GM12878 (cell line): ENCODE measurements at regions not wholly inside any gene's neighbourhood (a gene's known extent, or its start where the extent isn't known, plus 50 kb on each side); places are given as distances from the start of the nearest gene placed in this dataset.

Experiments
- ATAC-seq: fragments of 200-7000 bp; cut with Tn5 transposase; 3 replicates; pipeline ENCODE4 v1.9.1; 2020; ENCODE audit warnings: mild to moderate bottlenecking, moderate library complexity
- BruUV-seq: library from RNA; stranded (reverse); fragments of 400-500 nt; replicated peaks from 2 replicates; lab custom pipeline; 2021; lab: Mats Ljungman, UMichigan
- CTCF ChIA-PET: fragments of 300-600 bp; sonication (Branson Sonifier 250); formaldehyde crosslinking; extraction: SDS; loops from one replicate; lab custom pipeline; 2021; ENCODE audit warnings: inconsistent platforms; lab: Yijun Ruan, JAX
- POLR2A ChIA-PET: fragments of 350-600 bp; formaldehyde crosslinking; extraction: SDS; loops from one replicate; lab custom pipeline; 2021; ENCODE audit warnings: inconsistent platforms; lab: Charles Lee
- RAD21 ChIA-PET: fragments of 300-600 bp; sonication (Branson Sonifier 250); formaldehyde crosslinking; loops from one replicate; lab custom pipeline; 2023; ENCODE audit warnings: antibody characterized with exemption; ENCODE audit not compliant: unreplicated experiment; lab: Charles Lee
- SMC1A ChIA-PET: fragments of 300-600 bp; sonication (Branson Sonifier 250); formaldehyde crosslinking; loops from one replicate; lab custom pipeline; 2023; ENCODE audit not compliant: unreplicated experiment, uncharacterized antibody; lab: Charles Lee
- DNase-seq: peaks from one replicate; pipeline ENCODE4 v3.0.0-alpha.2; 2011; ENCODE audit warnings: low read depth, low spot score
- FAIRE-seq: peaks from 3 replicates; lab custom pipeline; 2011; peaks lifted over from hg19 to GRCh38; lab: Jason Lieb, UNC
- H2AFZ ChIP-seq: 2 replicates; pipeline ENCODE4 v1.6.0; 2011; ENCODE audit warnings: low read depth, low read length, control low read depth; ENCODE audit not compliant: control insufficient read depth
- H3K27ac ChIP-seq: 2 replicates; pipeline ENCODE4 v1.5.1; 2011; ENCODE audit warnings: control low read depth; ENCODE audit not compliant: control insufficient read depth, insufficient read depth
- H3K27me3 ChIP-seq, 2 experiments: replicated peaks in 1 of 2; 2 replicates each; pipeline versions ENCODE4 v1.6.0 to v1.6.1; 2011; ENCODE audit warnings: low read length in 1 of 2; ENCODE audit not compliant: control insufficient read depth in 2 of 2, insufficient read depth in 2 of 2
- H3K36me3 ChIP-seq, 2 experiments: 2 replicates each; pipeline ENCODE4 v1.5.1; 2011; ENCODE audit warnings: low read length in 1 of 2; ENCODE audit not compliant: control insufficient read depth in 2 of 2, insufficient read depth in 2 of 2
- H3K4me1 ChIP-seq: 2 replicates; pipeline ENCODE4 v1.6.1; 2011; ENCODE audit warnings: mild to moderate bottlenecking, low read length, moderate library complexity, mixed read lengths; ENCODE audit not compliant: control insufficient read depth, insufficient read depth
- H3K4me2 ChIP-seq: 2 replicates; pipeline ENCODE4 v1.6.0; 2011; ENCODE audit warnings: control low read depth; ENCODE audit not compliant: control insufficient read depth, insufficient read depth
- H3K4me3 ChIP-seq: fragments of 200-600 bp; sonication (generic); 2 replicates; pipeline ENCODE4 v1.5.1; 2016
- H3K79me2 ChIP-seq: 2 replicates; pipeline ENCODE4 v1.6.0; 2011; ENCODE audit warnings: low read length; ENCODE audit not compliant: control insufficient read depth, insufficient read depth
- H3K9ac ChIP-seq: 2 replicates; pipeline ENCODE4 v1.8.0; 2011; ENCODE audit warnings: low read length, control low read depth, mixed read lengths; ENCODE audit not compliant: control insufficient read depth, insufficient read depth
- H3K9me3 ChIP-seq: replicated peaks from 3 replicates; pipeline ENCODE4 v1.5.1; 2011; ENCODE audit warnings: mild to moderate bottlenecking, low read length; ENCODE audit not compliant: control insufficient read depth, insufficient read depth
- H4K20me1 ChIP-seq: 2 replicates; pipeline ENCODE4 v1.6.0; 2011; ENCODE audit not compliant: control insufficient read depth, insufficient read depth
- ASH2L ChIP-seq: fragments of 300-600, 200-600 bp; sonication (generic); IDR thresholded peaks from 2 replicates; pipeline ENCODE4 v1.6.1; 2017; ENCODE audit warnings: low read depth, mild to moderate bottlenecking, borderline replicate concordance
- MEF2B ChIP-seq: fragments of 450-650 bp; IDR thresholded peaks from 2 replicates; pipeline ENCODE4 v1.6.1; 2018; ENCODE audit warnings: mild to moderate bottlenecking, moderate library complexity; ENCODE audit not compliant: partially characterized antibody, poor library complexity, severe bottlenecking
- NFIC ChIP-seq: IDR thresholded peaks from 2 replicates; pipeline ENCODE4 v1.6.1; 2012; ENCODE audit warnings: low read depth, mild to moderate bottlenecking, inconsistent platforms, low read length, moderate library complexity
- POU2F2 ChIP-seq: IDR thresholded peaks from 3 replicates; pipeline ENCODE4 v1.6.1; 2011; ENCODE audit warnings: low read depth, mild to moderate bottlenecking, low read length, borderline replicate concordance
- RUNX3 ChIP-seq: IDR thresholded peaks from 2 replicates; pipeline ENCODE4 v1.6.1; 2012; ENCODE audit warnings: low read length, inconsistent platforms
- TCF12 ChIP-seq: IDR thresholded peaks from 2 replicates; pipeline ENCODE4 v1.6.1; 2011; ENCODE audit warnings: low read depth, mild to moderate bottlenecking, low read length
- WGBS: methylation state at CpG from one replicate; pipeline ENCODE4 v1.1.6; 2016; ENCODE audit warnings: low lambda C conversion rate; ENCODE audit not compliant: insufficient replicate concordance, insufficient coverage; ENCODE audit errors: missing lambda C conversion rate; 5-methylcytosine and 5-hydroxymethylcytosine counted together
- in situ Hi-C: fragments of 300-500 bp; cut with MboI; formaldehyde crosslinking; loops from 9 replicates; pipeline ENCODE4 v1.14.3; 2018; ENCODE audit warnings: mixed read lengths
- intact Hi-C: fragments of 100-400 bp; cut with micrococcal nuclease; formaldehyde crosslinking; loops from one replicate; pipeline ENCODE4 v1.14.2; 2022; ENCODE audit not compliant: unreplicated experiment
- TF ChIP-seq, protein P1 (sequence below): IDR thresholded peaks from 2 replicates; pipeline ENCODE4 v1.6.1; 2012; ENCODE audit warnings: low read depth, low read length, improper control_type of control experiment

DNA sequence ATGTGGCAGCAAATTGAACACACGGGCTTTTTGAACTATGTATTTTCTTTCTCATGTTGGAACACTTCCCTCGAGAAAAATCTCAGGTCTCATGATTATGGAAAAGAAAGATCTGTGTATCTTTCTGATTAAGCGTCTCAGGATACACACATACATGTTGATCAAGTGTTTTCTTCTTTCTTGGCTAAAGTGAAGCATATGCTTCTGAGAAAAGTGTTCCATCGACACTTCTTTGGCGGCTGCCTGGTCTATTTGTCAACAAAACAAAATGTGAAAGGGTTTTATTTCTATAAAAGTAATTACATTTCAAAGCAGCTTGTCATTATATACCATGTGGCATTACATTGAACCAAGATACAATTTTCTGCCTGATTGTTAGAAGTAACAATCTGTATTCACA is 157.5 kb downstream of the DLEU7 start:
- ATAC-seq (no peak), FAIRE-seq (no peak), DNase-seq (no peak)
- in situ Hi-C loops (no loop called here), intact Hi-C loops (no loop called here)
- ChIA-PET CTCF (interaction anchor here (0.8 kb wide), 1 partner anchor 9 kb away, joined by 3 read pairs; no protein-coding TSS in a partner anchor), RAD21 (interaction anchor here (0.9 to 1.8 kb wide), 4 partner anchors 9 to 226 kb away, joined by 3 to 4 read pairs (median 4); no protein-coding TSS in a partner anchor), POLR2A (interaction anchor here (1.0 to 1.5 kb wide), 2 partner anchors 13 to 91 kb away, joined by 3 to 4 read pairs; no protein-coding TSS in a partner anchor), SMC1A (interaction anchor here (0.7 to 2.2 kb wide), 9 partner anchors 9 to 96 kb away, joined by 3 to 11 read pairs (median 6); no protein-coding TSS in a partner anchor)
- Histone ChIP-seq H2AFZ (peak overlapping the region; percentile 35), H3K79me2 (no peaks in the 10 kb centered on the region), H3K9me3 (no peaks in the 10 kb centered on the region), H3K27ac (no peak overlapping the region), H3K4me2 (no peak overlapping the region; the same call in 1 of the 2 replicates), H3K4me3 (no peak overlapping the region), H3K27me3 (no peaks in the 10 kb centered on the region), H3K9ac (no peak overlapping the region), H4K20me1 (no peaks in the 10 kb centered on the region), H3K4me1 (peaks cover 6% of the 10 kb centered on the region), H3K36me3 (no peaks in the 10 kb centered on the region)
- BruUV-seq, result no TSS peak
- TF ChIP-seq TCF12, result no peak
- TF ChIP-seq, protein P1, sequence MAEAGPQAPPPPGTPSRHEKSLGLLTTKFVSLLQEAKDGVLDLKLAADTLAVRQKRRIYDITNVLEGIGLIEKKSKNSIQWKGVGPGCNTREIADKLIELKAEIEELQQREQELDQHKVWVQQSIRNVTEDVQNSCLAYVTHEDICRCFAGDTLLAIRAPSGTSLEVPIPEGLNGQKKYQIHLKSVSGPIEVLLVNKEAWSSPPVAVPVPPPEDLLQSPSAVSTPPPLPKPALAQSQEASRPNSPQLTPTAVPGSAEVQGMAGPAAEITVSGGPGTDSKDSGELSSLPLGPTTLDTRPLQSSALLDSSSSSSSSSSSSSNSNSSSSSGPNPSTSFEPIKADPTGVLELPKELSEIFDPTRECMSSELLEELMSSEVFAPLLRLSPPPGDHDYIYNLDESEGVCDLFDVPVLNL, result no peak
- TF ChIP-seq ASH2L, result no peak
- 32% methylated on average over 5 of the region's 5 CpGs for WGBS

DNA sequence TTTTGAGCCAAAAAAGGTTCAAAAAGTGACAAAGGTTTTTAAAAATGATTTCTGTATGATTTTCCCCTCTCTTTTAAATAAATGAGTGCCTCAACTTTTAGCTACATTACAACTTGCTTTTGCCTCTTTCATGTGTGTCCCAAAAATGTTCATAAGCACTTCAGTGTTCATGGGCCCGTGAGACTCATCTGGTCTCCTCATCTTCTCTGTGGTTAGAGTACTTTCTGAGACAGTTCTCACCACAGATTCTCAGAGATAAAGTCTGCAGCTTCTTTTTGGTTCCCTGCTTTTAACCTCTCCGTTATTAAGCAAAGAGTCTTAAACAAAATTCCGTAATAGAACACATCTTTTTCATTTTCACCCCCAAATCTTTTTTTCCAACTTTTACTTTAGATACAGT is 156.9 kb downstream of the DLEU7 start:
- TF ChIP-seq RUNX3 (peak; percentile 65), POU2F2 (no peak), MEF2B (peak; percentile 19), NFIC (no peak)
- FAIRE-seq (no peak), DNase-seq (no peak), ATAC-seq (peak; percentile 50; the same call in 2 of the 3 replicates)
- CTCF ChIA-PET, result interaction anchor here (0.8 kb wide), 1 partner anchor 10 kb away, joined by 3 read pairs; no protein-coding TSS in a partner anchor
- POLR2A ChIA-PET, result interaction anchor here (1.0 to 1.5 kb wide), 2 partner anchors 14 to 92 kb away, joined by 3 to 4 read pairs; no protein-coding TSS in a partner anchor
- RAD21 ChIA-PET, result interaction anchor here (1.0 to 1.8 kb wide), 3 partner anchors 9 to 71 kb away, joined by 4 read pairs; no protein-coding TSS in a partner anchor
- Histone ChIP-seq H2AFZ (no peak overlapping the region), H3K9me3 (no peaks in the 10 kb centered on the region), H3K9ac (no peak overlapping the region; the same call in 1 of the 2 replicates), H3K4me1 (peaks cover 6% of the 10 kb centered on the region), H3K27ac (no peak overlapping the region; the same call in 1 of the 2 replicates), H3K36me3 (no peaks in the 10 kb centered on the region), H3K4me3 (no peak overlapping the region), H3K4me2 (no peak overlapping the region), H3K27me3 (no peaks in the 10 kb centered on the region), H4K20me1 (no peaks in the 10 kb centered on the region), H3K79me2 (no peaks in the 10 kb centered on the region)
- in situ Hi-C loops, result no loop called here
- 41% methylated on average over 3 of the region's 3 CpGs for WGBS
- no TSS peak for BruUV-seq
- SMC1A ChIA-PET, result interaction anchor here (0.7 to 2.2 kb wide), 8 partner anchors 9 to 96 kb away, joined by 3 to 11 read pairs (median 6); no protein-coding TSS in a partner anchor
- intact Hi-C loops, result no loop called here
